GM12865 (cell line): ENCODE measurements at regions not wholly inside any gene's neighbourhood (a gene's known extent, or its start where the extent isn't known, plus 50 kb on each side); places are given as distances from the start of the nearest gene placed in this dataset.
A peak's percentile ranks its signal among the peaks of the same experiment; 100 is the strongest.

ENCODE experiments used
- DNase-seq: peaks from one replicate; pipeline ENCODE4 v3.0.0; 2010; ENCODE audit warnings: low read depth
- H3K4me3 ChIP-seq: 2 replicates; pipeline ENCODE4 v1.5.1; 2011; ENCODE audit warnings: mild to moderate bottlenecking, low read depth, low read length, control low read depth
- TF ChIP-seq, protein P1 (sequence below): IDR thresholded peaks from 2 replicates; pipeline ENCODE4 v1.5.1; 2011; ENCODE audit warnings: low read length, control low read depth, low read depth, inconsistent platforms; ENCODE audit not compliant: insufficient read depth; ENCODE audit errors: missing control alignments

GRCh38 chr5:116938488-116938887, 363.9 kb upstream of the SEMA6A start:
- TF ChIP-seq, protein P1, sequence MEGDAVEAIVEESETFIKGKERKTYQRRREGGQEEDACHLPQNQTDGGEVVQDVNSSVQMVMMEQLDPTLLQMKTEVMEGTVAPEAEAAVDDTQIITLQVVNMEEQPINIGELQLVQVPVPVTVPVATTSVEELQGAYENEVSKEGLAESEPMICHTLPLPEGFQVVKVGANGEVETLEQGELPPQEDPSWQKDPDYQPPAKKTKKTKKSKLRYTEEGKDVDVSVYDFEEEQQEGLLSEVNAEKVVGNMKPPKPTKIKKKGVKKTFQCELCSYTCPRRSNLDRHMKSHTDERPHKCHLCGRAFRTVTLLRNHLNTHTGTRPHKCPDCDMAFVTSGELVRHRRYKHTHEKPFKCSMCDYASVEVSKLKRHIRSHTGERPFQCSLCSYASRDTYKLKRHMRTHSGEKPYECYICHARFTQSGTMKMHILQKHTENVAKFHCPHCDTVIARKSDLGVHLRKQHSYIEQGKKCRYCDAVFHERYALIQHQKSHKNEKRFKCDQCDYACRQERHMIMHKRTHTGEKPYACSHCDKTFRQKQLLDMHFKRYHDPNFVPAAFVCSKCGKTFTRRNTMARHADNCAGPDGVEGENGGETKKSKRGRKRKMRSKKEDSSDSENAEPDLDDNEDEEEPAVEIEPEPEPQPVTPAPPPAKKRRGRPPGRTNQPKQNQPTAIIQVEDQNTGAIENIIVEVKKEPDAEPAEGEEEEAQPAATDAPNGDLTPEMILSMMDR, result no peak
- DNase-seq, result peak; percentile 14
- H3K4me3 ChIP-seq, result no peak overlapping the region

DNA sequence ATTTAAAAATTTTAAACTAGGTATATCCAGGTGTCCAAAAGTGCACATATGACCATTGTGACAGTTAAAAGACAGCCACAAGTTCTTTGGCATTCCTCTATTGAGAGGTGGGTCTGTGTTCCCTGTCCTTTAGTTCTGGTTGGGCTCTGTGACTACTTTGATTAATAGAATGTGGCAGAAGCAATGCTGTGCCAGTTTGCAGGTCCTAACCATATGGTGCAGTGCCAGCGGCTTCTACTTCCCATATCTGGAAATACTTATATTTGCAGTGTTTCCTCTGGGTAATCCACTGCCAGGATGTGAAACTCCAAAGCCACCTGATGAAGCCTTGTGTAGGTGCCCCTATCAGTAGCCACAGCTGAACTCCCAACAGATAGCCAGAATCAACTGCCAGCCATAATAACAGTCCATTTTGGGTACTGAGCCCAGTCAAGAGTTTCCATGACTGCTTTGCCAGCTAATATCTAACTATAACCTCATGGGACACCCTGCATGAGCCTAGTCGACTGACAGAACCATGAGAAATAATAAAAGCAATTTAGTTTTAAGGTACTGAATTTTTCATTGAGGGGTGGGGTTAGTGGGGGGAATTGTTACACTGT, 361.0 kb upstream of the SEMA6A start:
- no peak for DNase-seq
- TF ChIP-seq, protein P1, result no peak
- H3K4me3 ChIP-seq, result no peak overlapping the region

DNA sequence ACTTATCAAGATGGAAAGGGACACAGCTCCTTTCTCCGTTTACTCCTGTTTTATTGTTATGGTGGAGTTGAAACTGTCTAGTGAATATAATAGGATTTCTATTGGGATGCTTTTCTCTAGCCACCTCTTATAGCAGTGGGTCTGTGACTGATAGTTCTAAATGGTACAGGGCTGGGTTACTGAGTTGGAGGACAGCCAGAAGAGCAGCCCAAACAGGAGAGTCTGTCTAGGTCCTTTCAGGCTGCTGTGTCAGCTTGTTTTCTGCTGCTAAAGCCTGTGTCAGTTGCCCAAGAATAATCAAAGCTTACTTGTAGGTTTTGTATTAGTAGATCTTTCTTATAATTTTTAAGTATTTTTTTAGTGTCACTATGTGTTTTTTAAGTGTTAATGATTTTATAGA, 356.0 kb upstream of the SEMA6A start:
- TF ChIP-seq, protein P1, result no peak
- DNase-seq, result no peak
- no peak overlapping the region for H3K4me3 ChIP-seq

DNA sequence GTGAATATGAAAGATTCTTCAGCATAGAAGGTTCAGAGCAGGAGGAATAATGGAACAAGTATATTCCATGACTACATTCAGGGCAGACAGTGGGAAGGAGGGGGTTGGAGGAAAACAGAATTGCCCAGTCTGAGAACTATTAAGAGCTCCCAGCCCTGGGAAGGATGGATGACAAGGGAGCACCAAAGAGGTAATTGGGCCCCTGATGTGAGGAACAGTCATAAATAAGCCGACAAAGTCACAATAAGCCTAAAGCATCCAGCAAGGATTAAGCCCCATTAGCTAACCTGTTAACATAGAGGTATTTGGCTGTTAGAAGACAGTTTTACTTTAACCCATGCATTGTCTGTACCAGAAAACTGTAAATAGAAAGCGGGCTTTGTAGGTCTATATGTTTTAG, 348.7 kb upstream of the SEMA6A start:
- H3K4me3 ChIP-seq, result no peak overlapping the region
- no peak for DNase-seq
- TF ChIP-seq, protein P1, result no peak

- H3K4me3 ChIP-seq, result no peak overlapping the region
- peak; percentile 61 for DNase-seq
These were observed 347.9 kb upstream of the SEMA6A start for GRCh38 chr5:116922532-116922931.

GRCh38 chr5:116914869-116915504, 340.4 kb upstream of the SEMA6A start:
- TF ChIP-seq, protein P1, result no peak
- H3K4me3 ChIP-seq, result no peak overlapping the region

More at GRCh38 chr5:116922532-116922931, 347.9 kb upstream of the SEMA6A start:
- TF ChIP-seq, protein P1, result no peak

GRCh38 chr5:116912221-116912620, 337.6 kb upstream of the SEMA6A start:
- TF ChIP-seq, protein P1, result no peak
- DNase-seq, result no peak
- H3K4me3 ChIP-seq, result no peak overlapping the region

More at GRCh38 chr5:116914869-116915504, 340.4 kb upstream of the SEMA6A start:
- no peak for DNase-seq
